Adrenal gland (tissue), 9 donors: ENCODE measurements at regions not wholly inside any gene's neighbourhood (a gene's known extent, or its start where the extent isn't known, plus 50 kb on each side); places are given as distances from the start of the nearest gene placed in this dataset.

Experiments
- DNase-seq, 7 donors: peaks; one replicate each; pipeline ENCODE4 v3.0.0-alpha.2; 2019 to 2020
- H3K27ac ChIP-seq, 5 donors: fragments of 200-600 bp; sonication (generic) in 4 of 5; 1 replicate in 3 of 5; 2 replicates in 2 of 5; pipeline versions ENCODE4 v1.5.1 to v1.8.0; 2016 to 2020; ENCODE audit warnings: mild to moderate bottlenecking in 1 of 5
- H3K27me3 ChIP-seq: fragments of 200-600 bp; 2 replicates; pipeline ENCODE4 v1.8.0; 2021
- H3K36me3 ChIP-seq, 2 donors: fragments of 200-600 bp; replicated peaks in 1 of 2; 1 replicate in 1 of 2; 2 replicates in 1 of 2; pipeline versions ENCODE4 v1.5.1 to v1.8.0; 2018 to 2022
- H3K4me1 ChIP-seq, 2 donors: fragments of 200-600 bp; replicated peaks in 1 of 2; 1 replicate in 1 of 2; 2 replicates in 1 of 2; pipeline versions ENCODE4 v1.5.1 to v1.8.0; 2018 to 2021
- H3K4me3 ChIP-seq, 4 donors: fragments of 200-600 bp; sonication (generic) in 3 of 4; one replicate each; pipeline ENCODE4 v1.5.1; 2016 to 2018
- H3K9me3 ChIP-seq, 3 donors: fragments of 200-600 bp; sonication (generic) in 1 of 3; replicated peaks in 1 of 3; 1 replicate in 2 of 3; 2 replicates in 1 of 3; pipeline versions ENCODE4 v1.5.1 to v1.8.0; 2016 to 2021
- POLR2A ChIP-seq, 2 donors: fragments of 450-650 bp; IDR thresholded peaks; one replicate each; pipeline ENCODE4 v1.6.1; 2017; ENCODE audit warnings: antibody characterized with exemption in 2 of 2, mild to moderate bottlenecking in 2 of 2, moderate library complexity in 1 of 2
- WGBS, 4 donors: extraction: QIAGEN DNeasy Blood & Tissue Kit in 2 of 4; methylation state at CpG; one replicate each; pipeline versions ENCODE4 v1.1.5 to v1.1.7; 2013 to 2017; 5-methylcytosine and 5-hydroxymethylcytosine counted together
- intact Hi-C, 2 donors: fragments of 100-400 bp; cut with DNase I; formaldehyde crosslinking; loops; one replicate each; pipeline versions ENCODE4 v1.14.1 to v1.15.0; 2022 to 2023
- TF ChIP-seq, protein P1 (sequence below), 6 experiments: fragments of 450-650 bp in 4 of 6; fragments of 200-600 bp in 2 of 6; sonication (generic) in 1 of 6; IDR thresholded peaks; 1 replicate in 5 of 6; 2 replicates in 1 of 6; pipeline versions ENCODE4 v1.5.1 to v1.8.0; 2016 to 2021; ENCODE audit warnings: antibody characterized with exemption in 6 of 6, mild to moderate bottlenecking in 2 of 6, moderate library complexity in 1 of 6
- donor health status: healthy with polysubstance abuse.
- donor health status: Bipolar disorder and iron deficiency.
- donor health status: DM: yes; HTN: yes; CAD: no.
- donor health status: DM: no; HTN: no; CAD: no.
- donor health status: DM: no; HTN: no; CAD: no.

DNA sequence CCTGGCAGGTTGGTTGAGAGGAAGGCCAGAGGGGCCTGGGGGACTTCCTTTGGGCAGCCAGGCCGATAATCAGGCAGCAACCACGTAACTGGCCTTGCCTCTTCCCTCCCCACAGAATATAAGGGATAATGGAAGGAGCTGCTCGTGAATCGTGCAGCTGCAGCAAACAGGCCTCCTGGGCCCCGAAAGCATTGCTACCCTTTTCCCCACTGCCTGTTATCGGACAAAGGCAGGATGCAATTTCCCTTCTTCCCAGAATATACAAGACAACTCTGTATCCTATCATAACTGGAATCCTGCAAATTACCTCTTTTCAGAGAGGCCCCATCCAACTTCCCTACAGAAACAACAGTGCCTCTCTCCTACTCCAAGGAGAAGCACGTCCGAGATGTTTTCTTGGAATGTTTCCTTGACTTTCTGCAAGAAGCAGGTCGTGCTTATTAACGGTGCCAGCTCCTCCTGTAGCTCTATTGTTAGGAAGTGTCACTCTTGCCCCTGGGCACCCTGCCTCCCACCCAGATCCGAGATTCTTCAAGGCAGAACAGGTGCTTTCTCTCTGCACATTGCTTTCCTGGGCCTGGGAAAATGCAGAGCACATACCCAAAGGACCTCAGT, 106.0 kb upstream of the TIAM1 start:
- DNase-seq, result no peak
- TF ChIP-seq, protein P1, sequence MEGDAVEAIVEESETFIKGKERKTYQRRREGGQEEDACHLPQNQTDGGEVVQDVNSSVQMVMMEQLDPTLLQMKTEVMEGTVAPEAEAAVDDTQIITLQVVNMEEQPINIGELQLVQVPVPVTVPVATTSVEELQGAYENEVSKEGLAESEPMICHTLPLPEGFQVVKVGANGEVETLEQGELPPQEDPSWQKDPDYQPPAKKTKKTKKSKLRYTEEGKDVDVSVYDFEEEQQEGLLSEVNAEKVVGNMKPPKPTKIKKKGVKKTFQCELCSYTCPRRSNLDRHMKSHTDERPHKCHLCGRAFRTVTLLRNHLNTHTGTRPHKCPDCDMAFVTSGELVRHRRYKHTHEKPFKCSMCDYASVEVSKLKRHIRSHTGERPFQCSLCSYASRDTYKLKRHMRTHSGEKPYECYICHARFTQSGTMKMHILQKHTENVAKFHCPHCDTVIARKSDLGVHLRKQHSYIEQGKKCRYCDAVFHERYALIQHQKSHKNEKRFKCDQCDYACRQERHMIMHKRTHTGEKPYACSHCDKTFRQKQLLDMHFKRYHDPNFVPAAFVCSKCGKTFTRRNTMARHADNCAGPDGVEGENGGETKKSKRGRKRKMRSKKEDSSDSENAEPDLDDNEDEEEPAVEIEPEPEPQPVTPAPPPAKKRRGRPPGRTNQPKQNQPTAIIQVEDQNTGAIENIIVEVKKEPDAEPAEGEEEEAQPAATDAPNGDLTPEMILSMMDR (IDR thresholded peaks at IDR 0.05), result no peak
- no peaks in the 10 kb centered on the region for H3K4me1 ChIP-seq
- no peaks in the 10 kb centered on the region for H3K9me3 ChIP-seq
- H3K27ac ChIP-seq, result no peak overlapping the region
- WGBS, 4 donors, result 70 to 81% (median 75%) methylated on average over 10 to 11 of the region's 11 CpGs
- intact Hi-C loops, result no loop called here
- no peak overlapping the region for H3K4me3 ChIP-seq
- no peaks in the 10 kb centered on the region for H3K27me3 ChIP-seq
- H3K36me3 ChIP-seq, result no peaks in the 10 kb centered on the region

DNA sequence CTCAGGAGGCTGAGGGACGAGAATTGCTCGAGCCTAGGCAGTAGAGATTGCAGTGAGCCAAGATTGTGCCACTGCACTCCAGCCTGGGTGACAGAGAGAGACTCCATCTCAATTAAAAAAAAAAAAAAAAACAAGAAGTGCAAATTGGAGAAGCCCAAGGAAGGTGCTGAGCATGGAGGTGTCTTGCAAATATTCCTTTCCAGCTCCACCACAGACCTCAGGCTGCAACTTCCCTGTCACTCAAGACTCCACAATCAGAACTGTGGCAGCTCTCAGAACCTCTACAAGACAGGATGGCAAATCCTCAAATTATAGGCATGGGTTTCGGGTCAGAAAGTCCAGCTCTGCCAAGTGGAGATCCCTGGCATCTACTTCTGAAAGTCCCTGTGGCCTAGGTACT, 104.4 kb upstream of the TIAM1 start:
- Histone ChIP-seq H3K9me3 (no peaks in the 10 kb centered on the region), H3K27ac (no peak overlapping the region), H3K27me3 (no peaks in the 10 kb centered on the region), H3K36me3 (no peaks in the 10 kb centered on the region), H3K4me3 (no peak overlapping the region), H3K4me1 (no peaks in the 10 kb centered on the region)
- DNase-seq, result no peak
- intact Hi-C loops, result no loop called here
- 46 to 56% (median 54%) methylated on average over 3 of the region's 3 CpGs for WGBS, 4 donors
- TF ChIP-seq, protein P1 (IDR thresholded peaks at IDR 0.05), result no peak
- no peak for TF ChIP-seq POLR2A (IDR thresholded peaks at IDR 0.05)

DNA sequence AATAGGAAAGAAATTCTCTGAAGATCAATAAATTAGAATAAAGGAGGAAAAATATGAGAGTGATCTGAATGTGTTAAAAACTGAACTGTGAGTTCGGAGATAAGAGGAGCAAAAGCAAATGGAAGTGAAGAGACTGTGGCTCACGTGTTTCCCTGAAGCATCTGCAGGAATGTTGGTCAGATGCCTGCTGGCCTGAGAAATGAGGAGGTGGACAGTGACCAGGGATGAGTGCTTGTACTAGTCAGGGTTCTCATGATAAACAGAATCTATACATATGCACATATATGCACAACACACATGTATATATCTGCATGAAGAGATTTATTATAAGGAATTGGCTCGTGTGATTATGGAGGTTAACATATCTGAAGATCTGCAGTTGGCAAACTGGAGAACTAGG, 103.4 kb upstream of the TIAM1 start:
- H3K36me3 ChIP-seq, result no peaks in the 10 kb centered on the region
- 35 to 42% (median 39%) methylated on average over 3 of the region's 3 CpGs for WGBS, 4 donors
- no peak for TF ChIP-seq POLR2A (IDR thresholded peaks at IDR 0.05)
- TF ChIP-seq, protein P1 (IDR thresholded peaks at IDR 0.05), result no peak
- no peak overlapping the region for H3K27ac ChIP-seq
- intact Hi-C loops, result no loop called here
- H3K27me3 ChIP-seq, result no peaks in the 10 kb centered on the region
- H3K4me1 ChIP-seq, result no peaks in the 10 kb centered on the region
- no peak for DNase-seq
- H3K9me3 ChIP-seq, result no peaks in the 10 kb centered on the region
- no peak overlapping the region for H3K4me3 ChIP-seq

DNA sequence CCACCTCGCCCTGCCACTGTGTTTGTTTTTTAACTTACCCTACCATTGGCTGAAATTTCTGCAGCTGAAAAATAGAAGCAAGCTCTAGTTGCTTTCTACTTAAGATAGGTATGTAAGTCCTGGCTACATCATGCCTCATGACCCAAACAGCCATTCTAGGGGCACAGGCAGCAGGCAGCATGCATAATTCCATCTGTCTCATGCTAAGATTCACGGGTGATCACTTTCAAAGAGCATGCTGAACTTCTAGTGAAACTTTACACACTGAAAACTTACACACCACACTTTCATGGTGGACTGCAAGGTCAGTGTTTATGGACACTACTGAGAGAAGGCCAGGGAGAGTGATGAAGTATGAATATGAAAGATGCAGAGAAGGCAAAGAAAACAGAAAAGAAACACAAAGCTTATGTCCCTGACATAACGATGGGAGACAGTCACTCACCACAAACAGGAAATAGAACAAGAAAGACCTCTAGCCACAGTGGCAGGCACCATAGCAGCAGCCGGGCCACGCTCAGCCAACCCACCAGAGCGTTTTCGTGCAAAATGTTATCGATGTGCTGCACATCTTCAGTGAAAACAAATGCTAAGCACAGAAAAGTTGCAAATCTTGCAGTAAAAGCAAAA, 102.3 kb upstream of the TIAM1 start:
- intact Hi-C loops, result no loop called here
- Histone ChIP-seq H3K36me3 (no peaks in the 10 kb centered on the region), H3K4me1 (no peaks in the 10 kb centered on the region), H3K27ac (no peak overlapping the region), H3K27me3 (no peaks in the 10 kb centered on the region), H3K9me3 (peaks cover 0 to under 1% (median 0%) of the 10 kb centered on the region in 3 donors), H3K4me3 (no peak overlapping the region)
- no peak for DNase-seq
- TF ChIP-seq, protein P1 (IDR thresholded peaks at IDR 0.05), result no peak
- no peak for TF ChIP-seq POLR2A (IDR thresholded peaks at IDR 0.05)
- 55 to 61% (median 57%) methylated on average over 8 of the region's 8 CpGs for WGBS, 4 donors
